ENCODE measurements at regions not wholly inside any gene's neighbourhood (a gene's known extent, or its start where the extent isn't known, plus 50 kb on each side); places are given as distances from the start of the nearest gene placed in this dataset.

DNA sequence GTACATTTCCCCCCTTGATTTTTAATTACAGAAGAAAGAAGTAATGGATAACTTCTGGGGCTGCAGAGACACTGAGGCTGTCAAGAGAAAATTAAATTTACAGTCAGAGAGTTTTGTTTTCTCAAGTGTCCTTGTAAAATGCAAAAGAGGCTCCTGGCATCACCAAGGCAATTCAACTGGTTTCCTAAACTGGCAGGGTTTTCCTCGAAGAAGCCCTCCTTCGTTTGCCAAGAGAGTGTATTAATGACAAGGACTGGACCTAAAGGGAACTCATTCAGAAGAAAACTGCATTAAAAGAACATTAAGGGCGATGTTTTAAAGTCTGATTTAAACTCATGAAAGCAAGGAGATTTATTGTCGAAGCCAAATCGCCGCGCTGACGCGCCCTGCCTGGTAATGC is 476.9 kb downstream of the ZSWIM6 start:
- TF ChIP-seq, protein P1, sequence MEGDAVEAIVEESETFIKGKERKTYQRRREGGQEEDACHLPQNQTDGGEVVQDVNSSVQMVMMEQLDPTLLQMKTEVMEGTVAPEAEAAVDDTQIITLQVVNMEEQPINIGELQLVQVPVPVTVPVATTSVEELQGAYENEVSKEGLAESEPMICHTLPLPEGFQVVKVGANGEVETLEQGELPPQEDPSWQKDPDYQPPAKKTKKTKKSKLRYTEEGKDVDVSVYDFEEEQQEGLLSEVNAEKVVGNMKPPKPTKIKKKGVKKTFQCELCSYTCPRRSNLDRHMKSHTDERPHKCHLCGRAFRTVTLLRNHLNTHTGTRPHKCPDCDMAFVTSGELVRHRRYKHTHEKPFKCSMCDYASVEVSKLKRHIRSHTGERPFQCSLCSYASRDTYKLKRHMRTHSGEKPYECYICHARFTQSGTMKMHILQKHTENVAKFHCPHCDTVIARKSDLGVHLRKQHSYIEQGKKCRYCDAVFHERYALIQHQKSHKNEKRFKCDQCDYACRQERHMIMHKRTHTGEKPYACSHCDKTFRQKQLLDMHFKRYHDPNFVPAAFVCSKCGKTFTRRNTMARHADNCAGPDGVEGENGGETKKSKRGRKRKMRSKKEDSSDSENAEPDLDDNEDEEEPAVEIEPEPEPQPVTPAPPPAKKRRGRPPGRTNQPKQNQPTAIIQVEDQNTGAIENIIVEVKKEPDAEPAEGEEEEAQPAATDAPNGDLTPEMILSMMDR (IDR thresholded peaks at IDR 0.05 in 4 of 5, conservative IDR thresholded peaks at IDR 0.05 in 1 of 5) = no peak
- no peak for TF ChIP-seq POLR2A (IDR thresholded peaks at IDR 0.05)
- in situ Hi-C loops (cut with MboI; ENCODE audit: low sequenced_read_pairs in 4 of 4) = no loop called here
- Histone ChIP-seq H3K36me3 (no peaks in the 10 kb centered on the region), H3K4me1 (no peaks in the 10 kb centered on the region), H3K27ac (no peak overlapping the region), H3K9me3 (no peaks in the 10 kb centered on the region), H3K4me3 (no peak overlapping the region), H3K27me3 (peaks cover 0 to 1% (median 0%) of the 10 kb centered on the region in 3 donors)
- intact Hi-C loops (cut with DNase I; ENCODE audit: low total_unique reads) = no loop called here
- DNase-seq (no peak), ATAC-seq (no peak)

DNA sequence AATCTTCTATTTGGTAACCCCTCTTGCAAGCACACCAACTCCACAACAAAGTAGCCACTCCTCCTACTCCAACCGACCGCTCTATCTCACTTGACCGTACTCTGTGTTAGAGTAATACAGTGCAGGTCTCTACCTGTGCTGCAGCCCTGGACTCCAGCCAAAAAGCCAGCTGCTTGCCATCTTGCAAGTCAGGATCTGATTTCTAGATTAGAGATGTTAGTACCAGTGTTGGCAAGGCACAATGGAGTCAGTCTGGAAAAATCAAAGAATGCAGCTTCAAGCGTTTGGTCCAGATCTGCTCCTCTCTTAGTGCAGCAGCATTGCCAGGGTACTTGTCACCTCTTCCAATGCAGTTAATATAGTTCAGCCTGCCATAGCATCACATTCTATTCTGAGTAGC is 477.6 kb downstream of the ZSWIM6 start:
- peaks cover 0 to 3% (median 0%) of the 10 kb centered on the region in 3 donors for H3K27me3 ChIP-seq
- H3K4me1 ChIP-seq = no peaks in the 10 kb centered on the region
- DNase-seq (no peak), ATAC-seq (no peak)
- H3K36me3 ChIP-seq = no peaks in the 10 kb centered on the region
- no peak overlapping the region for H3K27ac ChIP-seq
- no peak overlapping the region for H3K4me3 ChIP-seq
- no peaks in the 10 kb centered on the region for H3K9me3 ChIP-seq
- TF ChIP-seq, protein P1 (IDR thresholded peaks at IDR 0.05 in 4 of 5, conservative IDR thresholded peaks at IDR 0.05 in 1 of 5) = no peak
- TF ChIP-seq POLR2A (IDR thresholded peaks at IDR 0.05) = no peak
- intact Hi-C loops (cut with DNase I; ENCODE audit: low total_unique reads) (no loop called here), in situ Hi-C loops (cut with MboI; ENCODE audit: low sequenced_read_pairs in 4 of 4) (no loop called here)

DNA sequence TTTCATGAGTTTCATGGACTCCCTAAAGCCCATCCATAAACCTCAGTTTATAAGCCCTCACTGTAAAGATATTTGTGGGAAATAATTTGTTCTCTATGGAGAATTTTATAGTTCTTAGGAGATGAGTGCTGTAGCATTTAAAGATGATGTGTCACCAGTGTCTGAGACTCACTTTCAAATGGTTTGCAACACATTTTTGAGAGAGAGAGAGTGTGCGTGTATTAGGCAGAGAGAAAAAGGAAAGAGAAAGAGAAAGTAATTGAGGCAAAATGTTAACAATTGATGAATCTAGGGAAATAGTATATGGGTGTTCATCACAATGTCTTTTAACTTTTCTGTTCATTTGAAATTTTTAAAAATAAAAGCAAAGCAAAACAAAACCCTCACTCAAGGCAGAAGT is 479.0 kb downstream of the ZSWIM6 start:
- no peak for ATAC-seq
- intact Hi-C loops (cut with DNase I; ENCODE audit: low total_unique reads) = no loop called here
- Histone ChIP-seq H3K27ac (no peak overlapping the region), H3K4me1 (no peaks in the 10 kb centered on the region), H3K9me3 (no peaks in the 10 kb centered on the region), H3K4me3 (no peak overlapping the region), H3K36me3 (no peaks in the 10 kb centered on the region), H3K27me3 (peaks cover 0 to 3% (median 0%) of the 10 kb centered on the region in 3 donors)
- DNase-seq = no peak
- in situ Hi-C loops (cut with MboI; ENCODE audit: low sequenced_read_pairs in 4 of 4) = no loop called here
- no peak for TF ChIP-seq POLR2A (IDR thresholded peaks at IDR 0.05)
- TF ChIP-seq, protein P1 (IDR thresholded peaks at IDR 0.05 in 4 of 5, conservative IDR thresholded peaks at IDR 0.05 in 1 of 5) = no peak

DNA sequence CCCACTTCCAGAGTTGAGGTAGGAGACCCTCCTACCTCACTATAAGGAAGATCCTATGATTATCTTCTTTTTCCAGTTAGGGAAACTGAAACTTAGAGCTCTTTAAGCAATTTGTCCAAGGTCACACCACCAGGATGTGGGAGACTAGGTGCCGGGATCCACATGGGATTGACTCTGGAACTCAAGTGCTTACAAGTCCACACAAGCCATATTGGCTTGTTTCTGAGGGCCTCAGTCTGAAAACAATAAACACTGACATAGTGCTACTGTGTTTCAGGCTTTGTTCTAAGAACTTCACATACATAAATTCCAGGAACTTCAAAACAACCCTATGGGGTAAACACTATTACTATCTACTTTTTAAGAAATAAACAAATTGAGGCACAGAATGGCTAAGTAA is 481.3 kb downstream of the ZSWIM6 start:
- Histone ChIP-seq H3K9me3 (no peaks in the 10 kb centered on the region), H3K36me3 (no peaks in the 10 kb centered on the region), H3K4me1 (no peaks in the 10 kb centered on the region), H3K4me3 (no peak overlapping the region), H3K27me3 (peaks cover 0 to 3% (median 0%) of the 10 kb centered on the region in 3 donors), H3K27ac (no peak overlapping the region)
- in situ Hi-C loops (cut with MboI; ENCODE audit: low sequenced_read_pairs in 4 of 4) (no loop called here), intact Hi-C loops (cut with DNase I; ENCODE audit: low total_unique reads) (no loop called here)
- DNase-seq = no peak
- TF ChIP-seq POLR2A (IDR thresholded peaks at IDR 0.05) = no peak
- TF ChIP-seq, protein P1 (IDR thresholded peaks at IDR 0.05 in 4 of 5, conservative IDR thresholded peaks at IDR 0.05 in 1 of 5) = no peak
- ATAC-seq = no peak

DNA sequence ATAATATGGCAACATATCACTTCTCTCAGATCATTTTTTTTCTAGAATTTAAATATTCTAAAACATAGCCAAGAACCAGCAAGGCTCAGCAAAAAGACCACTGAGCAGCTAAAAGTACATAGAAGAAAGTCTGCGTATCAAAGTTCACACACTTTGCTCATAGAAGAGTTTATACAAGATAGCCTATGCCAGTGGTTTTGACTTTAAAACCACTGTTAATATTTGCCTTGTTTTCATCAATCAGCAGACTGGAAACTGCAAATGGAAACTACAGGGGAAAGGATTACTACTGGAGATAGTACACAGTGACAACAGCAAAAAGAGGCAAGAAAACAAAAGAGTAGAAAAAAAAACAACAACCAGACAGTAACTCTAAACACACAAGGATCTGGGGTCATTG is 483.3 kb downstream of the ZSWIM6 start:
- no peaks in the 10 kb centered on the region for H3K4me1 ChIP-seq
- ATAC-seq (no peak), DNase-seq (no peak)
- in situ Hi-C loops (cut with MboI; ENCODE audit: low sequenced_read_pairs in 4 of 4) = no loop called here
- peaks cover 0 to 3% (median 0%) of the 10 kb centered on the region in 3 donors for H3K27me3 ChIP-seq
- no peak overlapping the region for H3K4me3 ChIP-seq
- H3K36me3 ChIP-seq = no peaks in the 10 kb centered on the region
- no peaks in the 10 kb centered on the region for H3K9me3 ChIP-seq
- intact Hi-C loops (cut with DNase I; ENCODE audit: low total_unique reads) = no loop called here
- TF ChIP-seq POLR2A (IDR thresholded peaks at IDR 0.05) = no peak
- TF ChIP-seq, protein P1 (IDR thresholded peaks at IDR 0.05 in 4 of 5, conservative IDR thresholded peaks at IDR 0.05 in 1 of 5) = no peak
- H3K27ac ChIP-seq = no peak overlapping the region

All from gastrocnemius medialis (tissue), 4 donors.